Ishikawa (cell line): ENCODE measurements at regions not wholly inside any gene's neighbourhood (a gene's known extent, or its start where the extent isn't known, plus 50 kb on each side); places are given as distances from the start of the nearest gene placed in this dataset.

Experiments
- CEBPB ChIP-seq: IDR thresholded peaks from 2 replicates; pipeline ENCODE4 v1.6.1; 2012
- EP300 ChIP-seq: IDR thresholded peaks from 2 replicates; pipeline ENCODE4 v1.6.1; 2012; ENCODE audit warnings: borderline replicate concordance
- FOXM1 ChIP-seq: IDR thresholded peaks from 2 replicates; pipeline ENCODE4 v1.6.1; 2012; ENCODE audit warnings: low read depth, borderline replicate concordance
- MAX ChIP-seq: IDR thresholded peaks from 2 replicates; pipeline ENCODE4 v1.6.1; 2012
- RAD21 ChIP-seq: IDR thresholded peaks from 2 replicates; pipeline ENCODE4 v1.6.1; 2012; ENCODE audit warnings: low read depth
- REST ChIP-seq: IDR thresholded peaks from 2 replicates; pipeline ENCODE4 v1.6.1; 2012; ENCODE audit warnings: low read depth, mild to moderate bottlenecking
- TAF1 ChIP-seq: IDR thresholded peaks from 2 replicates; pipeline ENCODE4 v1.6.1; 2012; ENCODE audit warnings: low read depth, mild to moderate bottlenecking
- TCF12 ChIP-seq: IDR thresholded peaks from 2 replicates; pipeline ENCODE4 v1.6.1; 2012; ENCODE audit warnings: low read depth
- YY1 ChIP-seq: IDR thresholded peaks from 2 replicates; pipeline ENCODE4 v1.6.1; 2012; ENCODE audit warnings: low read depth
- ZBTB7A ChIP-seq: IDR thresholded peaks from 2 replicates; pipeline ENCODE4 v1.6.1; 2012; ENCODE audit warnings: low read depth

- TF ChIP-seq FOXM1 (no peak), EP300 (no peak), ZBTB7A (no peak), CEBPB (no peak), REST (no peak), TCF12 (no peak), RAD21 (no peak), MAX (no peak), TAF1 (no peak), YY1 (no peak)
Measured at GRCh38 chr4:84024405-84024804, 474.7 kb downstream of the NKX6-1 start.
